ENCODE measurements at regions not wholly inside any gene's neighbourhood (a gene's known extent, or its start where the extent isn't known, plus 50 kb on each side); places are given as distances from the start of the nearest gene placed in this dataset.
A peak's percentile ranks its signal among the peaks of the same experiment; 100 is the strongest.

DNA sequence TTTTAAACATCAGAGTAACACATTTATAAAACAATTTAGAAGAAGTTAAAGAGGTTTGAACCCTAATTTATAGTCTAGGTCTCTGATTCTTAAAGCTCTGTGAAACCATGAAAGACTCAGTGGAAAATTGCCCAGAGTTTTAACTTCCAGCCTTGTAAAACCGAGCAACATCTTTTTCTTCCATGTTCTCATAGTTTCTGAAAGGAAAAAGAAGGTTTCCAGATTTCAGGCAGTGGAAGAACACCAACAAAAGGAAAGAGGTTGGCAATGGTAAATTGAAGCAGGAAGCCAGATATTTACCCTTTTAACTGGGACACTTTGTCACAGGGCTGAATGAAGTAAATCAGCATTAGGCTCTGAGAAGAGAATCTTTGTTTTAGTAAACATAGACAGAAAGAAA is 1999.3 kb downstream of the MAT2B start:
- 44 to 70% (median 62%) methylated on average over 1 of the region's 1 CpG for WGBS, 4 donors
- no peak overlapping the region for H3K4me3 ChIP-seq
- no peaks in the 10 kb centered on the region for H3K36me3 ChIP-seq (replicated peaks in 1 of 2)
- TF ChIP-seq, protein P1, sequence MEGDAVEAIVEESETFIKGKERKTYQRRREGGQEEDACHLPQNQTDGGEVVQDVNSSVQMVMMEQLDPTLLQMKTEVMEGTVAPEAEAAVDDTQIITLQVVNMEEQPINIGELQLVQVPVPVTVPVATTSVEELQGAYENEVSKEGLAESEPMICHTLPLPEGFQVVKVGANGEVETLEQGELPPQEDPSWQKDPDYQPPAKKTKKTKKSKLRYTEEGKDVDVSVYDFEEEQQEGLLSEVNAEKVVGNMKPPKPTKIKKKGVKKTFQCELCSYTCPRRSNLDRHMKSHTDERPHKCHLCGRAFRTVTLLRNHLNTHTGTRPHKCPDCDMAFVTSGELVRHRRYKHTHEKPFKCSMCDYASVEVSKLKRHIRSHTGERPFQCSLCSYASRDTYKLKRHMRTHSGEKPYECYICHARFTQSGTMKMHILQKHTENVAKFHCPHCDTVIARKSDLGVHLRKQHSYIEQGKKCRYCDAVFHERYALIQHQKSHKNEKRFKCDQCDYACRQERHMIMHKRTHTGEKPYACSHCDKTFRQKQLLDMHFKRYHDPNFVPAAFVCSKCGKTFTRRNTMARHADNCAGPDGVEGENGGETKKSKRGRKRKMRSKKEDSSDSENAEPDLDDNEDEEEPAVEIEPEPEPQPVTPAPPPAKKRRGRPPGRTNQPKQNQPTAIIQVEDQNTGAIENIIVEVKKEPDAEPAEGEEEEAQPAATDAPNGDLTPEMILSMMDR (IDR thresholded peaks at IDR 0.05): no peak
- TF ChIP-seq POLR2A (IDR thresholded peaks at IDR 0.05): no peak
- DNase-seq: no peak
- H3K4me1 ChIP-seq (replicated peaks in 1 of 2): no peaks in the 10 kb centered on the region
- H3K9me3 ChIP-seq (replicated peaks in 1 of 3): no peaks in the 10 kb centered on the region
- H3K27me3 ChIP-seq: no peaks in the 10 kb centered on the region
- intact Hi-C loops (cut with DNase I): no loop called here
- no peak overlapping the region for H3K27ac ChIP-seq

DNA sequence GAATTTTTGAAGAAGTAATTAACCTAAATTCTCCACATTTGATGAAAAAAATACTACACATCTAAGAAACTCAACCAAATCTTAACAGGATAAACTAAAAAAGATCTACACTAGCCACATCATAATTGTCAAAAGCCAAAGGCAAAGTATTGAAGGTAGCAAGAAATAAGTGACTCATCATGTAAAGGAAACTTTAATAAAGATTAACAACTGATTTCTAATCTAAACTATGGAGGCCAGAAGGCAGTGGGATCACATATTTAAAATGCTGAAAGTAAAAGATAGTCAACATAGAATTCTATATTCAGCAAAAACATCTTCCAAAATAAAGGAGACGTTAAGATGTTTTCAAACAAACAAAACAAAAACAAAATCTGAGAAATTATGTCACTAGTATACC is 2002.9 kb downstream of the MAT2B start:
- Histone ChIP-seq H3K4me1 (replicated peaks in 1 of 2) (no peaks in the 10 kb centered on the region), H3K27me3 (no peaks in the 10 kb centered on the region), H3K4me3 (no peak overlapping the region), H3K9me3 (replicated peaks in 1 of 3) (no peaks in the 10 kb centered on the region), H3K36me3 (replicated peaks in 1 of 2) (no peaks in the 10 kb centered on the region), H3K27ac (no peak overlapping the region)
- TF ChIP-seq, protein P1 (IDR thresholded peaks at IDR 0.05): no peak
- no peak for TF ChIP-seq POLR2A (IDR thresholded peaks at IDR 0.05)
- 77 to 92% (median 82%) methylated on average over 1 of the region's 1 CpG for WGBS, 4 donors
- DNase-seq: no peak
- intact Hi-C loops (cut with DNase I): no loop called here

DNA sequence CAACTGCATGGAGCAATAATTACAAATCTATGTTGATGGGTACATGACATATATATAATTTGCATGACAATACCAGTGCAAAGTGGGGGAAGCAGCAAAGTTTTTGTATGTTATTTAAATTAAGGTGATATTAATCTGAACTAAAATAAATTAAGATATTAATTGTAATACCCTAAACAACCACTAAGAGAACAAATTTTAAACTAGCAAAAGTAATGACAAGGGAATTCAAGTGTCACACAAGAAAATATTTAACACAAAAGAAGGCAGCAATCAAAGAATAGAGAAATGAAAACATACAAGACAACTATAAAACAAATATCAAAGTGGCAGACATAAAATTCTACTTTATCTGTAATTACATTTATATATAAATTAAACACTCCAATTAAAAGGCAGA is 2003.4 kb downstream of the MAT2B start:
- Histone ChIP-seq H3K27me3 (no peaks in the 10 kb centered on the region), H3K9me3 (replicated peaks in 1 of 3) (no peaks in the 10 kb centered on the region), H3K36me3 (replicated peaks in 1 of 2) (no peaks in the 10 kb centered on the region), H3K4me3 (no peak overlapping the region), H3K4me1 (replicated peaks in 1 of 2) (no peaks in the 10 kb centered on the region), H3K27ac (no peak overlapping the region)
- TF ChIP-seq, protein P1 (IDR thresholded peaks at IDR 0.05): peak in 1 of 6 experiments; percentile 13
- TF ChIP-seq POLR2A (IDR thresholded peaks at IDR 0.05): no peak
- intact Hi-C loops (cut with DNase I): no loop called here
- DNase-seq: no peak

- Histone ChIP-seq H3K27ac (no peak overlapping the region), H3K9me3 (replicated peaks in 1 of 3) (no peaks in the 10 kb centered on the region), H3K36me3 (replicated peaks in 1 of 2) (no peaks in the 10 kb centered on the region), H3K4me1 (replicated peaks in 1 of 2) (no peaks in the 10 kb centered on the region), H3K4me3 (no peak overlapping the region), H3K27me3 (no peaks in the 10 kb centered on the region)
- DNase-seq: no peak
- TF ChIP-seq, protein P1 (IDR thresholded peaks at IDR 0.05): no peak
- TF ChIP-seq POLR2A (IDR thresholded peaks at IDR 0.05): no peak
- intact Hi-C loops (cut with DNase I): no loop called here
- 39 to 50% (median 46%) methylated on average over 8 of the region's 8 CpGs for WGBS, 4 donors
Observed at GRCh38 chr5:165521816-165522610, 2016.6 kb downstream of the MAT2B start.
